NOMO-1 (cell line): ENCODE measurements at regions not wholly inside any gene's neighbourhood (a gene's known extent, or its start where the extent isn't known, plus 50 kb on each side); places are given as distances from the start of the nearest gene placed in this dataset.

ENCODE experiments used
- DNase-seq, 2 experiments: peaks; one replicate each; lab custom pipeline; 2025; ENCODE audit not compliant: unreplicated experiment in 2 of 2; lab: John Stamatoyannopoulos, UW

DNA sequence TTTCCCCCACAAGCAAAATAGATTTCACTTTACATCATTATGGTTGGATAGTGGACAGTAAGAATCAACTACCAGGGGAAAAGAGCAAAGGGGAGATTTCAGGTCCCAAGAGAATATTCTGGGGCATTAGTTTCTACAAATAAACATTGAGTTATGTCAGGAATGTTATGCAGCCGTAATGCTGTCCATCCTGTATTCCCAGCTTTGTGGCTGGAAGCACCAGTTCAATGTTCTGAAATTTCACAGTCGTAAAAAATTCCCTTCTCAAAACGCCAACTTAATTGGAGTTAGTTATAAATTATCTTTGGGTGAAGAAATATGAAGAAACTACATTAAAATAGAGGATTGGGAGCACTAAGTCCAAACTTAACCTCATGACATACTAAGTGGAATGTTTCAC lies 141.5 kb upstream of the FIGN start:
- no peak for DNase-seq

DNA sequence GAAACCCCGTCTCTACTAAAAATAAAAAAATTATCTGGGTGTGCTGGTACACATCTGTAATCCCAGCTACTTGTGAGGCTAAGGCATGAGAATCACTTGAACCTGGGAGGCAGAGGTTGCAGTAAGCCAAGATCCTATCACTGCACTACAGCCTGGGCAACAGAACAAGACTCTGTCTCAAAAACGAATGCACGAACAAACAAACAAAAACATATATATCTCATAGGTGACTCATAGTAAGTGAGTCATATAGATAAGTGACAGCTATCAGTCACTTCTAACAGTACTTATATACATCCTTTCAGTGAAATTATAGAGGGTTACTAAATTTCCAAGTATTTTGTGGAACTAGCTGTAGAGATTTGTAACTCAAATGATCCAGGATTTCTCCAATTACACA lies 127.3 kb upstream of the FIGN start:
- DNase-seq: no peak

DNA sequence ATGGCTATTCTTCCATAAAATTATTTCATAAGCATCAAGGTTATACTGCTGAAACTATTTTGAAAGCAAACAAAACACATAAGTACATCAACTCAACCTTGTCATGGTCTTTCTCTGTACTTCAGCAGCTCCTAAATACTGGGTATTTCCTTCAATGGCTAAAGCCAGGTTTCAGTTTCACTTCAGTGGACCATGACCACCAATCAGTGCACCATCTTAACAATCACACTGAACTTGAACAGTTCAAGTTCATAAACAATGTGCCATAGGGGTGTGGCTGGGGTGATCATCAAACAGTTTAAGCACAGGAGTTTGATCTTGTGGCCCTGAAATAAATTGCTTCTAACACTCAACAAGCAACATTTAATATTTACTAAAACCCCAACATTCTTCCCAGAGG lies 124.1 kb upstream of the FIGN start:
- DNase-seq: no peak

DNA sequence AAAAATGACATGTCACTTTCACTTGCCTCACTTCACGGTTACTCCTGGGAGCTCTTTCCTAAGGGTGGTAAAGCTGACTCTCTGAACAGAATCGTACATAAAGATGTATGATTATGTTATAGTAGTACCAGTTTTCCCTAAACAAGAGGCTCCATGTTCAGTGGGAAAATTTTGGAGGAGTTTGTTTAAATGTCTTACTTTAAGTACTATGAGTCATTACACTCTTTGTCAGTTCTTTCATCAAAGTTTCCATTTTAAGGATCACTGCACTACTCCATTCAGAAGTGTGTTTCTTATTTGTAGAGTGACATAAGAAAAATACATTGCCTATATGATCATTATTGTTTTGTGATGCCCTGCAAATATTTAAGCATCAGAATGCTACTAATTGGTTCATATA lies 121.1 kb upstream of the FIGN start:
- DNase-seq: no peak

DNA sequence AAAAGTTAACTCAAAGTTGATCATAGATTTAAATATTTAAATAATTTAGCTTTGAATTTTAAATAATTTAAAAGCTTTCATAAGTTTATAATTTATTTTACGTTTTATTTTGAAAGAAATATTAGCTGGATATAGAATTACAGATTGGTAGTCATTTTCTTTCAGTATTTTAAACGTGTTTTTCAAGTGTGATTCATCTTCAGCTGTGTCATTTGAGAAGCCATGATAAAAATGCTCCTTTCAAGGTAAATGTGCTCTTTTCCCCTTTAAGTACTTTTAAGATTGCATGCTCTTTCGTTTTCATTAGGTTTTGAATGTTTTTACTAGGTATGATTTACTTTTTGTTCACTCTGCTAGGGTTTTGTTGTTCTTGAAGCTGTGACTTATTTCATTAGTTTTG lies 116.8 kb upstream of the FIGN start:
- DNase-seq: no peak

DNA sequence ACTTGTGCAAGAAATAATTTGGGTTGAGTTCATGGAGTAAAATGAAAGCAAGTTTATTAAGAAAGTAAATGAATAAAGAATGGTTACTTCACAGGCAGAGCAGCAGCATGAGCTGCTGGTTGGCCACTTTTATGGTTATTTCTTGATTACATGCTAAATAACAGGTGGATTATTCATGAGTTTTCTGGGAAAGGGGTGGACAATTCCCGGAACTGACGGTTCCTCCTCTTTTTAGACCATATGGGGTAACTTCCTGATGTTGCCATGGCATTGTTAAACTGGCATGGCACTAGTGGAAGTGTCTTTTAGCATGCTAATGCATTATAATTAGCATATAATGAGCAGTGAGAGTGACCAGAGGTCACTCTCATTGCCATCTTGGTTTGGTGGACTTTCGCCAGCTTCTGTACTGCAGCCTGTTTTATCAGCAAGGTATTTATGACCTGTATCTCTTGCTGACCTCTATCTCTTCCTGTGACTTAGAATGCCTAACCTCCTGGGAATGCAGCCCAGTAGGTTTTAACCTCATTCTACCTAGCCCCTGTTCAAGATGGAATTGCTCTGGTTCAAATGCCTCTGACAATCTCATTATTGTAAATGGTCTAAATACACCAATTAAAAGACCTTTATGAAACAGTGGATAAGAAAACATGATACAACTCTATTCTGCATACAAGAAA lies 114.1 kb upstream of the FIGN start:
- DNase-seq: no peak

DNA sequence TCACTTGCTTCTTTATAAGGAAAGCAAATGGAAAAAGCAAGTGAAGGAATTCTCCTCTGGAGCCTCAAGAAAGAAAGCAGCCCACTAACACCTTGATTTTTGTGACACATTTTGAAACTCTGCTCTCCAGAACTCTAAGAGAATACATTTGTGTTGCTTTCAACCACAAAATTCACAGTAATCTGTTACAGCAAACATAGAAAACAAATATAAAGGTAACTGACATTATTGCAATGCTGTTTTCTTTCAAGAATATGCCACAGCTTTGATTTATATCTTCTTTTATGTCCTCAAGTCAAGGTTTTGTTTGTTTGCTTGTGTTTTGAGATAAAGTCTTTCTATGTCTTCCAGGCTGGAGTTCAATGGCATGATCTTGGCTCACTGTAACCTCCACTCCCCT lies 103.1 kb upstream of the FIGN start:
- no peak for DNase-seq

DNA sequence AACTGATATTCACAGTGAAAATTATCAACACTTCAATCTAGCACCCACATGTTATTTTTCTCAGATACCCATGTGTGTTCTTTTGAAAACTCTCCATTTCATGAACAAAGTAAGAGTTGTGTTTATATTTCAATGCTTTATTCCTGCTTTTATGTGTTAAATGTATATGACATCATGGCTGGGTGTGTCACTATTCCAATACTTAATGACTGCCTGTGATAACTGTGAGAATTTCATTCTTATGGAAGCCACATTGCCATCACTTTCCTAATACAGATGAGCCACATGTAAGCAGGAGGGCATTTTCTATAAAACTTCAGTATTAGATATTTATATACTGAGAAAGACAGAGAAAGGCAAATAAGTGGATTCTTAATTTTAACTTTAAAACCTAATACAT lies 100.4 kb upstream of the FIGN start:
- DNase-seq: no peak

DNA sequence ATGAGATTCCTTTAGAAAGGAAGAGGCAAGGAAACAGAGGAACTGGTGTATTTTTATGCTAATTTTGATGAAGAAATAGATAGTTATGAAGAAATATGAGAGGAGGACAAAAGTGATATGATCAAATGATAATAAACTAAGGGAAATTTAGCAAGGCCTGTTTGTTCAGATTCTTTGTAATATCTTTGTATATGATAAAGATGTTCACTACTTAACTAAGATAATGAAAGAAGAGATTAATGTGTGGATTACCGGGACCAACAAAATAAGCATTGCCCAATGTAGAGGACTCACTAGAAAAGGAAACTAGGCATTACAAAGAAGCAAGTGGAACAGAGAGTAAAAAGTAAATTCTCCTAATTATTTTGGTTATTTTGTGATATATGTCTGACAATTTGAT lies 99.0 kb upstream of the FIGN start:
- DNase-seq: no peak

DNA sequence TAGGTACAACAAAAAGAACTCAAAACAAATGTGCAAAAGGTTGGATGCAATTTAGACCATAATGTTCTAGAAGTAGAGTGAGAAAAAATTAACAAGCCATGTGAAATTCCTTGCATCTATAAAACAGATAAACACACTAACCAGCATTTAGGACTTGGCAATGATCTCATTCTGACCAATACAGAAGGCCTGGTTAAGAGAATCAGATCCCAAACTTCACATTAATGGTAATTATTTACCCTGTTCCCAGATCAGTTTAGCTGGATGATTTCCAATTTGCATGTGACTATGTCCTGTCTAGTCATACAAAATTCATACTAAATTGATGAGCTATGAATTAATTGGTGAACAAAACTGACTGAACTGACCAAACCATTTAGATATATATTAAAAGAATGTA lies 98.4 kb upstream of the FIGN start:
- no peak for DNase-seq

DNA sequence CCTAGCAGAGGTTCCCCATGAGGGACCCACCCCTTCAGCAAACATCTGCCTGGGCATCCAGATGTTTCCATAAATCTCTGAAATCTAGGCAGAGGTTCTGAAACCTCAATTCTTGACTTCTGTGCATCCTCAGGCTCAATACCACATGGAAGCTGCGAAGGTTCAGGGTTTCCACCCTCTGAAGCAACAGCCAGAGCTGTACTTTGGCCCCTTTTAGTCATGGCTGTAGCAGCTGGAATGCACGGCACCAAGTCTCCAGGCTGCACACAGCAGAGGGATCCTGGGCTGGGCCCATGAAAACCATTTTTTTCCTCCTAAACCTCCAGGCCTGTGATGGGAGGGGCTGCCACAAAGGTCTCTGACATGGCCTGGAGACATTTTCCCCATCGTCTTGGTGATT lies 93.0 kb upstream of the FIGN start:
- DNase-seq: no peak

DNA sequence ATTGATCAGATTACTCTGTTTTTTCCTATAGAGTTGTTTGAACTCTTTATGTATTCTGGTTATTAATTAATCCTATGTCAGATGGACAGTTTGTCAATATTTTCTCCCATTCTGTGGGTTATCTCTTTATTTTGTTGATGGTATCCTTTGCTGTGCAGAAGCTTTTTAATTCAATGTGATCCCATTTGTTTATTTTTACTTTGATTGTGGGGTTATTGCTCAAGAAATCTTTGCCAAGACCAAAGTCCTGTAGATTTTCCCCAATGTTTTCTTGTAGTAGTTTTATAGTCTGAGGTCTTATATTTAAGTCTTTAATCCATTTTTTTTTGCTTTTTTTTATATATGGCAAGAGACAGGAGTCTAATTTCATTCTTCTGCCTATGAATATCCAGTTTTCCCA lies 86.2 kb upstream of the FIGN start:
- no peak for DNase-seq

DNA sequence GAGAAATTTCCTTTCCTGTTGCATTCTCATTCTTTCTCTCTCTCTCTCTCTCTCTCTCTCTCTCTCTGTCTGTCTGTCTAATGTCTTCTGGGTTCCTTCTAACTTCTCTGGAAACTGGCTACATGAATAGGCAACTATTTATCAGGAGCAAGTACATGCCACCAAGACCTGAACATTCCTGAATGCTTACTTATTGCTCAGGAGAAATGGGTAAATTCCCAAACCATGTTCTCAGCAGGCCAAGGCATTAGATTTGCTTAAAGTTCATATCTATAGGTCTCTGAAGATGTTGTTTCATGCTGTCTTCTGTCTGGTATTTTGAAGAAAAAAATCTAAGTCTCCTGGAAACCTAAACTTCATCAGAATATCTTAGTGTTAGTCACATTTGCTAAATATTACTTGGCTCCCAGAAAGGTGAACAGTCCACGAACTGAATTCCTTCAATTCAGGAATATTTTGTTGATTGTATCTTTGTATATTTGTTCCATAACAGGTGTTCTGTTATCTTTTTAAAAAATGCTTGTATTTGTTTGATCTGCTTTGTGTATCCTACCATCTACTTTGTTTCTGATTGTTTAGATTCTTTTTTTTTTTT lies 77.2 kb upstream of the FIGN start:
- no peak for DNase-seq

DNA sequence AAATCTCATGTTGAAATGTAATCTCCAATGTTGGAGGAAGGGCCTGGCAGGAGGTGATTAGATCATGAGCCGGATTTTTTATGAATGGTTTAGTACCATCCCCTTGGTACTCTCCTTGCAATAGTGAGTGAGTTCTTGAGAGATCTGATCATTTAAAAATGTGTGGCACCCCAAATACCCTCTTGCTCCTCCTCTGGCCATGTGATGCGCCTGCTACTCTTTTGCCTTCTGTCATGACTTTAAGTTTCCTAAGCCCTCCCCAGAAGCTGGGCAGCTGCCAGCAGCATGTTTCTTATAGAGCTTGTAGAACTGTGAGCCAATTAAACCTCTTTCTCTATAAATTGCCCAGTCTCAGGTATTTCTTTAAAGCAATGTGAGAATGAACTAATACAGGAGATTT lies 72.6 kb upstream of the FIGN start:
- no peak for DNase-seq

DNA sequence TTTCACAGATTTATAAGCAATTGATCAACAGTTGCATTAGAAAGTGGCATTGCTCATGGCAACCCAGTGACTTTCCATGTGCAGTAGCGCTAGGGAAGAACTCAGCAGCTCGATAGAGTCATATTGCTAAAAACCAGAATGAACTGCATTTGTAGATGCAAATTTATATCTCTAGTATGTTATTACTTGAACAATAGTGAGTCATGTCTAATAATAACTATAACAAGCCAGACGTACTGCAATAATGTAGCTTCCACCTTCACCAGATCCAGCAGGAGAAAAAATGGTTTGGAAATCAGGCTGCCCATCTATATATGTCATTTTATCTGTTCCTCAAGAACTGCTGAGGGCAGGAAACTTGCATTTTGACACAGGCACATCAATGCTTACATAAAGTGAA lies 66.5 kb upstream of the FIGN start:
- DNase-seq: no peak

DNA sequence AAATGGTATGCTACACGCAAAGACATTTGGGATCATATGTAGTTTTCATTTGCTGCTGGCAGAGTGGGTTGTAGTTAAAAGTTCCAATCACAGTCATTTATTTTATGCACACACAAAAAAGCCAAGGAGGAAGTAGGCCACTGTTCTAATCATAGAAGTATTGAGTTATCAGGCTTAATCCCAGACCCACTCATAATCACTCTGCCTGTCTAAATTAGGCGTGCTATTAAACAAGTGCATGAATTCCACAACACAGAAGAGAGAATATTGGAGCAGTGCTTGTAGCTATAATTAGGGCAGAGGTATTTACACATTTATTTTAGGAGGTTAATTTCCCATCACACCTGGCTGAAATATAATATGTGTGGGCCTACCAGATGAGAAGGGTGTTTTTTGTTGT lies 65.7 kb upstream of the FIGN start:
- no peak for DNase-seq

DNA sequence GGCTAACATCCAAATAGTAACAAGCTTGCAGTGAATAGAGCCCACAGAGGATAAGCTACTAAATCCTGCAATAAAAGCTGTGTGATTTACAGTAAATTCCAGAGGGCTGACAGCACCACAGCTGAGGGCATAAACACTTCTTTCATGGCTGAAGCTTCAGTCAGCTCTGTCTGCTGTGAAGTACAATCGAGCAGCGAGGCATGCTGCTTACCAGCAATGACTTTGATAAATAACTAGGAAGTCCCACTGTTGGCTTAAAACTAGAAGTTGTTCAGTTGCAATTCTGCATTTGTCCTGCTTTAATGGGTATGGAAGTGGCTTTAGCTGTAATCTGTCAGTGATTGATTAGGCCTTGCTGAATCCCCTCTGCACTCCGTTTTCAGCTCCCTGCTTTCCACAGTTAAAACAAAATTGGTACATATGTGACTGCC lies 65.2 kb upstream of the FIGN start:
- DNase-seq: no peak

DNA sequence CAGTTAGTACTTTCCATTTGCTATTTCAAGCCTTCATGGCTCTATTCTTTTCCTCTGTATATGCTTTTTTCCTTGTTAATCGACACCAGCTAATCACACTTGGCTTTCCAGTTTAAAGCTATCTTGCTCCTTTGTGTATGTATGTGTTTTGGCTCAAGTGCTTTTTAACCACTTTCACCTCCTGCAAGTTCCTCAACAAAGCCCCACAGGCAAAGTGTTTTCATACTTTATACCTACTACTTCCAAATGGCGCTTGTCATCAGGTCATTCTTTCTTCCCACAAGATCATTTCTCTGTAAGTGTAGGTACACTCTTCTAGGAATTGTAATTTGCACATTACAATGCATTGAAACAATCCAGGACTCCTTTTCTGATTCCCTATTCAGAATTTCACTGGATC lies 64.0 kb upstream of the FIGN start:
- no peak for DNase-seq

DNA sequence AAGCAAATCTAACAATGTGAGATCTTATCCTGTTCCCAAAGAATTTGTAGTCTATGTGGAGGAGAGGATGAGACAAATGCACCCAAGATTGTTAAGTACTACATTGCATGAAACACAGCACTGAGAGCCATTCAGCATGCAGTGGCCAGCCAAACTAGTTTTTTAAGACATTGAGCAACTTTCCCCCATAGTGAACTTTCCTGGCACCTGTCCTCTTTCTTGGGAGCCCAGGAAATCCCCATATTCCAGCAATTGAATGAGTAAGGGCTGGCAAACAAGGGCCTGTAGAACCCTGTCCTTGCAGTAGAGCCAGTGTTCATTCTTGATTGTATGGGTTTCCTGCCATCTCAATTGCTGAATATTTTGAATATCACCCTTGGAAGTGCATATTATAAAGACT lies 58.8 kb upstream of the FIGN start:
- no peak for DNase-seq
